ENCODE measurements at regions not wholly inside any gene's neighbourhood (a gene's known extent, or its start where the extent isn't known, plus 50 kb on each side); places are given as distances from the start of the nearest gene placed in this dataset.

DNA sequence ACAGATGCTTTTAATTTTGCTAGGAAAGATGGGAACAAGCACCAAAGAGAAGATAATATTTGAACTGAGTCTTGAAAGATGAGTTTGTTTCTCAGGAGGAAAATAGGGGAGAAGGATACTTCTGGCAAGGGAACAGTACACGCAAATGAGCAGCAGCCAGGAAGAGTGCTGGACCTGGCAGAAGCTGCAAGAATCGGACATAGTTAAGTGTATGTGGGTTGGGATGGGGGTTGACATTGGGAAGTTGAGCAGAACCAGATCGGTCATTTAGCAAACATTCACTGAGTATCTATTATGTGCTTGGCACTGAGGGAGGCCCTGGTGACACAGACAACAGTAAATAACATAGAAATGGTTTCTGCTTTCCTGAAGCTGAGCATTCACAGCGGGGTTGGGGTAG lies 198.8 kb downstream of the PLPP3 start:
- TF ChIP-seq CTCF (IDR thresholded peaks at IDR 0.05) (no peak), RFX5 (IDR thresholded peaks at IDR 0.05) (no peak), REST (IDR thresholded peaks at IDR 0.05) (no peak), CHD2 (IDR thresholded peaks at IDR 0.05; ENCODE audit: low read length, partially characterized antibody) (no peak), FOSL2 (IDR thresholded peaks at IDR 0.05) (no peak), FOSL2 (CRISPR knock-in tag; IDR thresholded peaks at IDR 0.05) (no peak), POLR2A (IDR thresholded peaks at IDR 0.05; ENCODE audit: low read length) (no peak), CBX2 (IDR thresholded peaks at IDR 0.05; ENCODE audit: borderline replicate concordance, low read depth) (no peak), SMC3 (IDR thresholded peaks at IDR 0.05) (no peak), EHMT2 (IDR thresholded peaks at IDR 0.05; ENCODE audit: low read depth) (no peak), MAX (IDR thresholded peaks at IDR 0.05) (no peak)
